Smooth muscle cell (in vitro differentiated cells): ENCODE measurements at regions not wholly inside any gene's neighbourhood (a gene's known extent, or its start where the extent isn't known, plus 50 kb on each side); places are given as distances from the start of the nearest gene placed in this dataset.
"Not testable (repeated sequence)": the region's sequence is repeated elsewhere in the genome, so short reads cannot be mapped to it uniquely, and the experiment has no call there.

Source experiments
- DNase-seq: peaks from one replicate; lab custom pipeline; 2025; ENCODE audit not compliant: unreplicated experiment; lab: John Stamatoyannopoulos, UW
- H2AFZ ChIP-seq: fragments of 200-600 bp; sonication (generic); 2 replicates; pipeline ENCODE4 v1.6.0; 2016; ENCODE audit warnings: antibody characterized with exemption, low read depth, mild to moderate bottlenecking
- H3F3A ChIP-seq: fragments of 200-600 bp; sonication (generic); 2 replicates; pipeline ENCODE4 v1.6.0; 2017; ENCODE audit warnings: antibody characterized with exemption, low read depth
- H3K27ac ChIP-seq: fragments of 200-600 bp; sonication (generic); 2 replicates; pipeline ENCODE4 v1.5.1; 2016; ENCODE audit warnings: low read depth, mild to moderate bottlenecking
- H3K27me3 ChIP-seq: fragments of 200-600 bp; sonication (generic); 2 replicates; pipeline ENCODE4 v1.6.1; 2016; ENCODE audit warnings: low read depth, mild to moderate bottlenecking
- H3K36me3 ChIP-seq: fragments of 200-600 bp; sonication (generic); 2 replicates; pipeline ENCODE4 v1.5.1; 2016; ENCODE audit warnings: low read depth
- H3K4me1 ChIP-seq: fragments of 200-600 bp; sonication (generic); 2 replicates; pipeline ENCODE4 v1.5.1; 2016; ENCODE audit warnings: low read depth
- H3K4me2 ChIP-seq: fragments of 200-600 bp; sonication (generic); 2 replicates; pipeline ENCODE4 v1.6.0; 2016; ENCODE audit warnings: mild to moderate bottlenecking
- H3K4me3 ChIP-seq: fragments of 200-600 bp; sonication (generic); 2 replicates; pipeline ENCODE4 v1.5.1; 2016; ENCODE audit warnings: mild to moderate bottlenecking
- H3K79me2 ChIP-seq: fragments of 200-600 bp; sonication (generic); 2 replicates; pipeline ENCODE4 v1.6.0; 2016; ENCODE audit warnings: low read depth, mild to moderate bottlenecking
- H3K9ac ChIP-seq: fragments of 200-600 bp; sonication (generic); 2 replicates; pipeline ENCODE4 v1.6.0; 2016; ENCODE audit warnings: low read depth
- H3K9me3 ChIP-seq: fragments of 200-600 bp; sonication (generic); replicated peaks from 2 replicates; pipeline ENCODE4 v1.5.1; 2016; ENCODE audit warnings: low read depth
- H4K20me1 ChIP-seq: fragments of 200-600 bp; sonication (generic); 2 replicates; pipeline ENCODE4 v1.6.0; 2016; ENCODE audit warnings: low read depth
- WGBS: methylation state at CpG from one replicate; pipeline ENCODE4 v1.1.7; 2016; ENCODE audit warnings: low lambda C conversion rate; 5-methylcytosine and 5-hydroxymethylcytosine counted together
- TF ChIP-seq, protein P1 (sequence below): fragments of 200-600 bp; sonication (generic); IDR thresholded peaks from 2 replicates; pipeline ENCODE4 v1.5.1; 2017; ENCODE audit warnings: borderline replicate concordance, mild to moderate bottlenecking, antibody characterized with exemption; ENCODE audit not compliant: insufficient read depth, poor library complexity, severe bottlenecking

DNA sequence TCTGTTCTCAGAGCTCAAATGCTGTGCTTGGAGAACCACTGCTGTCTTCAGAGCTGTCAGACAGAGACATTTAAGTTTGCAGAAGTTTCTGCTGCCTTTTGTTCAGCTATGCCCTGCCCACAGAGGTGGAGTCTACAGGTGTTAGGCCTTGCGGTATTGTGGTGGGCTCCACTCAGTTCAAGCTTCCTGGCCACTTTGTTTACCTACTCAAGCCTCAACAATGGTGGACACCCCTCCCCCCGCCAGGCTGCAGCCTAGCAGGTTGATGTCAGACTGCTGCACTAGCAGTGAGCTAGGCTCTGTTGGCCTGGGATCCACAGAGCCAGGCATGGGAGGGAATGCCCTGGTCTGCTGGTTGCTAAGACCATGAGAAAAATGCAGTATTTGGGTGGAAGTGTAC, 323.8 kb downstream of the BCAT1 start:
- Histone ChIP-seq H3K79me2 (no peaks in the 10 kb centered on the region), H3F3A (no peaks in the 10 kb centered on the region), H3K4me3 (no peak overlapping the region), H3K4me1 (no peaks in the 10 kb centered on the region), H3K27me3 (no peaks in the 10 kb centered on the region), H3K27ac (no peak overlapping the region), H3K36me3 (no peaks in the 10 kb centered on the region), H3K4me2 (no peak overlapping the region), H3K9ac (no peak overlapping the region), H4K20me1 (no peaks in the 10 kb centered on the region), H2AFZ (no peak overlapping the region), H3K9me3 (no peaks in the 10 kb centered on the region)
- TF ChIP-seq, protein P1, sequence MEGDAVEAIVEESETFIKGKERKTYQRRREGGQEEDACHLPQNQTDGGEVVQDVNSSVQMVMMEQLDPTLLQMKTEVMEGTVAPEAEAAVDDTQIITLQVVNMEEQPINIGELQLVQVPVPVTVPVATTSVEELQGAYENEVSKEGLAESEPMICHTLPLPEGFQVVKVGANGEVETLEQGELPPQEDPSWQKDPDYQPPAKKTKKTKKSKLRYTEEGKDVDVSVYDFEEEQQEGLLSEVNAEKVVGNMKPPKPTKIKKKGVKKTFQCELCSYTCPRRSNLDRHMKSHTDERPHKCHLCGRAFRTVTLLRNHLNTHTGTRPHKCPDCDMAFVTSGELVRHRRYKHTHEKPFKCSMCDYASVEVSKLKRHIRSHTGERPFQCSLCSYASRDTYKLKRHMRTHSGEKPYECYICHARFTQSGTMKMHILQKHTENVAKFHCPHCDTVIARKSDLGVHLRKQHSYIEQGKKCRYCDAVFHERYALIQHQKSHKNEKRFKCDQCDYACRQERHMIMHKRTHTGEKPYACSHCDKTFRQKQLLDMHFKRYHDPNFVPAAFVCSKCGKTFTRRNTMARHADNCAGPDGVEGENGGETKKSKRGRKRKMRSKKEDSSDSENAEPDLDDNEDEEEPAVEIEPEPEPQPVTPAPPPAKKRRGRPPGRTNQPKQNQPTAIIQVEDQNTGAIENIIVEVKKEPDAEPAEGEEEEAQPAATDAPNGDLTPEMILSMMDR: no peak
- DNase-seq: no peak
- 94% methylated on average over 2 of the region's 2 CpGs for WGBS

DNA sequence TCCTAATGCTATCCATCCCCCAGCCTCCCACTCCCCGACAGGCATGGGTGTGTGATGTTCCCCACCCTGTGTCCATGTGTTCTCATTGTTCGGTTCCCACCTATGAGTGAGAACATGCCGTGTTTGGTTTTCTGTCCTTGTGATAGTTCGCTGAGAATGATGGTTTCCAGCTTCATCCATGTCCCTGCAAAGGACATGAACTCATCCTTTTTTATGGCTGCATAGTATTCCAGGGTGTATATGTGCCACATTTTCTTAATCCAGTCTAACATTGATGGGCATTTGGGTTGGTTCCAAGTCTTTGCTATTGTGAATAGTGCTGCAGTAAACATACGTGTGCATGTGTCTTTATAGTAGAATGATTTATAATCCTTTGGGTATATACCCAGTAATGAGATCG, 328.9 kb downstream of the BCAT1 start:
- 92% methylated on average over 6 of the region's 6 CpGs for WGBS

DNA sequence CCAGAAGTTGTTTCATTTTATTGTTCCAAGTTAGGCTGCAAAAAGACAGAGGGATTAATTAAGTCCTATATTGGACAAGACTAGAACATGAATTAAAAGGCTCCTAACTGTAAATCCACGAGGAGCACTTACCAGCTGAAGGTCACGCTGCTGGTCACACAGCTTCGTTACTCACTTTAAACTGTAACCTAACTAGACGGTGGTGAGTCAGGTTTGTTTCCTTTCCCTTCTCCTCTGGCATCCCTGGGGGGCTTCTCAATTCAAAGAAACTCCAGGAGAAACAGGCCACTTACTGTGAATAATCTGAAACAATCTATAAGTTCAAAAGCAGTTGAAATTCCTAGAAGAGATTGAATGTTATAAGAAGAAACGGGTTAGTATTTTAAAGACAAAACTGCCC, 331.4 kb downstream of the BCAT1 start:
- Histone ChIP-seq H3K4me1 (peaks cover 10% of the 10 kb centered on the region), H3K36me3 (no peaks in the 10 kb centered on the region), H2AFZ (peak overlapping the region; percentile 48), H3K9me3 (no peaks in the 10 kb centered on the region), H3F3A (no peaks in the 10 kb centered on the region), H3K27ac (no peak overlapping the region), H4K20me1 (no peaks in the 10 kb centered on the region), H3K27me3 (no peaks in the 10 kb centered on the region), H3K4me2 (no peak overlapping the region), H3K9ac (no peak overlapping the region), H3K79me2 (no peaks in the 10 kb centered on the region), H3K4me3 (no peak overlapping the region)
- WGBS: 17% methylated on average over 5 of the region's 5 CpGs
- TF ChIP-seq, protein P1: no peak
- no peak for DNase-seq

More for the DNA sequence above, 328.9 kb downstream of the BCAT1 start:
- not testable (repeated sequence) for H3K4me1 ChIP-seq, H3K79me2 ChIP-seq, H3K4me3 ChIP-seq, H3K4me2 ChIP-seq, H3K9me3 ChIP-seq, H4K20me1 ChIP-seq, DNase-seq, H3K27ac ChIP-seq, H3K9ac ChIP-seq, H2AFZ ChIP-seq, H3K36me3 ChIP-seq, H3F3A ChIP-seq, H3K27me3 ChIP-seq

DNA sequence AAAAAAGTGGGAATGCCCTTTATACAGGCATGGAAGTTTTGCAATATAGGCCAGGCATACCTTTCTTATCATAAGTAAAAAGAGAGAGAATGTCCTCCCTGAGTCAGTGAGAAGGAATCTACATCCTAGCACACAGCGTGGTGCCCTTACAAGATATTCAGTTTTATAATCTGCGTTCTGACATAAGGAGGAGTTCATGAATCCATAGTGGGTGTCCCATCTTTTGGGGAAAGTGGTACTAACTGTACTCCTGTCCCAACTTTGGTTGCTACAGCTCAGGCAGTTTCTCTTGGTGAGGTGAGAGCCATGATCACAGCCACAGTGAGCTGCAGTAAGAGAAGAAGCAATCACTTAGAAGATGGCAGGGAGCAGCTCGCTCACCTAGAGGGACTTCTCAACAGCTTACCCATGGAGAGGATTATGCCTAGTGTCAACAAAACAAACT, 332.9 kb downstream of the BCAT1 start:
- H3K27me3 ChIP-seq: no peaks in the 10 kb centered on the region
- H3K79me2 ChIP-seq: no peaks in the 10 kb centered on the region
- peaks cover 10% of the 10 kb centered on the region for H3K4me1 ChIP-seq
- no peaks in the 10 kb centered on the region for H3F3A ChIP-seq
- no peak overlapping the region for H3K9ac ChIP-seq
- no peak overlapping the region for H3K27ac ChIP-seq
- no peak for DNase-seq
- 42% methylated on average over 3 of the region's 3 CpGs for WGBS
- H4K20me1 ChIP-seq: no peaks in the 10 kb centered on the region
- H3K9me3 ChIP-seq: no peaks in the 10 kb centered on the region
- no peak overlapping the region for H3K4me3 ChIP-seq
- H3K4me2 ChIP-seq: peak overlapping the region; percentile 34
- TF ChIP-seq, protein P1: no peak
- H3K36me3 ChIP-seq: no peaks in the 10 kb centered on the region
- peak overlapping the region; percentile 17 for H2AFZ ChIP-seq
